Panc1 (cell line): ENCODE measurements at regions not wholly inside any gene's neighbourhood (a gene's known extent, or its start where the extent isn't known, plus 50 kb on each side); places are given as distances from the start of the nearest gene placed in this dataset.

ENCODE experiments used
- ATAC-seq: fragments of 200-7000 bp; cut with Tn5 transposase; 2 replicates; pipeline ENCODE4 v1.9.1; 2020; ENCODE audit warnings: mild to moderate bottlenecking, moderate library complexity
- BruUV-seq: library from RNA; stranded (reverse); fragments of 400-500 nt; replicated peaks from 2 replicates; lab custom pipeline; 2021; lab: Mats Ljungman, UMichigan
- CTCF ChIA-PET: fragments of 300-600 bp; sonication (Branson Sonifier 250); formaldehyde crosslinking; loops from one replicate; lab custom pipeline; 2022; ENCODE audit warnings: antibody characterized with exemption; lab: Charles Lee
- POLR2A ChIA-PET: fragments of 300-600 bp; sonication (Branson Sonifier 250); formaldehyde crosslinking; loops from one replicate; lab custom pipeline; 2022; ENCODE audit warnings: antibody characterized with exemption; lab: Charles Lee
- DNase-seq: peaks from one replicate; pipeline ENCODE4 v3.0.0-alpha.2; 2010; ENCODE audit warnings: low read depth, low spot score
- H3K27ac ChIP-seq: 2 replicates; pipeline ENCODE4 v1.5.1; 2011; ENCODE audit warnings: mild to moderate bottlenecking, low read length, inconsistent platforms
- H3K27me3 ChIP-seq: fragments of 200-500 bp; sonication (Bioruptor generic); 2 replicates; pipeline ENCODE4 v1.6.0; 2014; ENCODE audit warnings: low read length, inconsistent platforms; ENCODE audit not compliant: control insufficient read depth, insufficient read depth
- H3K36me3 ChIP-seq: fragments of 200-500 bp; sonication (Bioruptor generic); 2 replicates; pipeline ENCODE4 v1.5.1; 2014; ENCODE audit warnings: inconsistent platforms, mild to moderate bottlenecking, low read length, moderate library complexity; ENCODE audit not compliant: control insufficient read depth, insufficient read depth
- H3K4me1 ChIP-seq: 2 replicates; pipeline ENCODE4 v1.5.1; 2011; ENCODE audit warnings: inconsistent platforms, mild to moderate bottlenecking, low read length, moderate library complexity; ENCODE audit not compliant: control insufficient read depth, insufficient read depth
- H3K4me3 ChIP-seq, 2 experiments: 2 replicates each; pipeline ENCODE4 v1.5.1; 2011 to 2012; ENCODE audit warnings: low read depth in 2 of 2, low read length in 2 of 2, mild to moderate bottlenecking in 2 of 2, inconsistent platforms in 1 of 2, moderate library complexity in 1 of 2
- H3K9me3 ChIP-seq: fragments of 200-500 bp; sonication (Bioruptor generic); 2 replicates; pipeline ENCODE4 v1.5.1; 2014; ENCODE audit warnings: low read depth, mild to moderate bottlenecking, inconsistent platforms, low read length, moderate library complexity; ENCODE audit not compliant: control insufficient read depth, insufficient read depth
- CTCF ChIP-seq: fragments of 450-650 bp; IDR thresholded peaks from 2 replicates; pipeline ENCODE4 v1.5.1; 2017; ENCODE audit warnings: mild to moderate bottlenecking
- POLR2AphosphoS5 ChIP-seq: IDR thresholded peaks from 2 replicates; pipeline ENCODE4 v1.6.1; 2012; ENCODE audit warnings: mild to moderate bottlenecking, low read depth, low read length, moderate library complexity
- REST ChIP-seq, 2 experiments: IDR thresholded peaks; 2 replicates each; pipeline ENCODE4 v1.6.1; 2011 to 2012; ENCODE audit warnings: low read depth in 2 of 2, control low read depth in 1 of 2, low read length in 1 of 2, mild to moderate bottlenecking in 1 of 2, moderate library complexity in 1 of 2; ENCODE audit not compliant: insufficient read depth in 1 of 2
- SIN3A ChIP-seq: IDR thresholded peaks from 2 replicates; pipeline ENCODE4 v1.6.1; 2012; ENCODE audit warnings: low read depth, mild to moderate bottlenecking, low read length, moderate library complexity, borderline replicate concordance; ENCODE audit not compliant: insufficient read depth
- TCF7L2 ChIP-seq: IDR thresholded peaks from 2 replicates; pipeline ENCODE4 v1.6.1; 2011; ENCODE audit warnings: mild to moderate bottlenecking, low read depth, low read length, inconsistent platforms
- in situ Hi-C: cut with HindIII; loops from 2 replicates; pipeline ENCODE4 v1.10.0; 2016; ENCODE audit warnings: low sequenced_read_pairs, low pct_unique_long_range_greater_than_20kb
- intact Hi-C: fragments of 100-400 bp; cut with micrococcal nuclease; formaldehyde crosslinking; loops from one replicate; pipeline ENCODE4 v1.10.0; 2022; ENCODE audit not compliant: unreplicated experiment

- DNase-seq: no peak
- Histone ChIP-seq H3K4me3 (no peak overlapping the region), H3K4me1 (no peaks in the 10 kb centered on the region), H3K27ac (no peak overlapping the region), H3K9me3 (no peaks in the 10 kb centered on the region), H3K27me3 (no peaks in the 10 kb centered on the region), H3K36me3 (no peaks in the 10 kb centered on the region)
- intact Hi-C loops (no loop called here), in situ Hi-C loops (no loop called here)
- no TSS peak for BruUV-seq
- POLR2A ChIA-PET: no interaction called here
- no peak for ATAC-seq
- TF ChIP-seq CTCF (no peak), SIN3A (no peak), POLR2AphosphoS5 (no peak), TCF7L2 (no peak), REST (IDR thresholded peaks at IDR 0.05; ENCODE audit: insufficient read depth in 1 of 2, low read depth in 2 of 2, low read length in 1 of 2) (no peak)
- CTCF ChIA-PET: no interaction called here
Measured at GRCh38 chr2:129908721-129909373, 70.6 kb upstream of the RAB6C start.

- no peaks in the 10 kb centered on the region for H3K36me3 ChIP-seq
- H3K27me3 ChIP-seq: no peaks in the 10 kb centered on the region
- CTCF ChIA-PET: no interaction called here
- TF ChIP-seq TCF7L2 (no peak), POLR2AphosphoS5 (no peak), CTCF (no peak), SIN3A (no peak), REST (IDR thresholded peaks at IDR 0.05; ENCODE audit: insufficient read depth in 1 of 2, low read depth in 2 of 2, low read length in 1 of 2) (no peak)
- no peaks in the 10 kb centered on the region for H3K4me1 ChIP-seq
- no peak for ATAC-seq
- POLR2A ChIA-PET: no interaction called here
- H3K9me3 ChIP-seq: no peaks in the 10 kb centered on the region
- intact Hi-C loops (no loop called here), in situ Hi-C loops (no loop called here)
- DNase-seq: no peak
- BruUV-seq: no TSS peak
- H3K27ac ChIP-seq: no peak overlapping the region
- no peak overlapping the region for H3K4me3 ChIP-seq
Measured at GRCh38 chr2:129909651-129910418, 69.6 kb upstream of the RAB6C start.
